IMR-90 (cell line): ENCODE measurements at regions not wholly inside any gene's neighbourhood (a gene's known extent, or its start where the extent isn't known, plus 50 kb on each side); places are given as distances from the start of the nearest gene placed in this dataset.

Source experiments
- ATAC-seq: fragments of 200-7000 bp; cut with Tn5 transposase; 2 replicates; pipeline ENCODE4 v1.9.1; 2020; ENCODE audit warnings: low read depth, mild to moderate bottlenecking, moderate library complexity
- BruUV-seq: library from RNA; stranded (reverse); fragments of 400-500 nt; replicated peaks from 2 replicates; lab custom pipeline; 2021; lab: Mats Ljungman, UMichigan
- CTCF ChIA-PET: fragments of 300-600 bp; formaldehyde crosslinking; extraction: SDS; loops from one replicate; lab custom pipeline; 2021; ENCODE audit warnings: antibody characterized with exemption; lab: Yijun Ruan, JAX
- POLR2A ChIA-PET: fragments of 300-600 bp; sonication (Branson Sonifier 250); formaldehyde crosslinking; loops from one replicate; lab custom pipeline; 2022; ENCODE audit warnings: antibody characterized with exemption; ENCODE audit not compliant: unreplicated experiment; lab: Charles Lee
- DNase-seq: peaks from one replicate; pipeline ENCODE4 v3.0.0; 2013
- H2AFZ ChIP-seq: replicated peaks from 2 replicates; pipeline ENCODE3; 2013; ENCODE audit warnings: low read length, mild to moderate bottlenecking; ENCODE audit not compliant: poor library complexity
- H2AK5ac ChIP-seq: 2 replicates; pipeline ENCODE4 v1.6.1; 2013; ENCODE audit warnings: low read depth, low read length, inconsistent platforms
- H2AK9ac ChIP-seq: replicated peaks from 2 replicates; pipeline ENCODE3; 2013; ENCODE audit warnings: mild to moderate bottlenecking, low read depth, low read length, moderate library complexity; ENCODE audit not compliant: poor library complexity
- H2BK120ac ChIP-seq: 2 replicates; pipeline ENCODE4 v1.6.1; 2013; ENCODE audit warnings: low read depth, low read length, inconsistent platforms
- H2BK15ac ChIP-seq: 3 replicates; pipeline ENCODE4 v1.6.1; 2013; ENCODE audit warnings: low read depth, low read length, inconsistent platforms
- H2BK20ac ChIP-seq: 2 replicates; pipeline ENCODE4 v1.6.1; 2013; ENCODE audit warnings: low read depth, mild to moderate bottlenecking, inconsistent platforms, low read length, moderate library complexity
- H2BK5ac ChIP-seq: 2 replicates; pipeline ENCODE4 v1.6.1; 2013; ENCODE audit warnings: mild to moderate bottlenecking, low read depth, low read length, inconsistent platforms; ENCODE audit not compliant: poor library complexity, severe bottlenecking
- H3K14ac ChIP-seq: replicated peaks from 2 replicates; pipeline ENCODE4 v1.6.1; 2013; ENCODE audit warnings: low read depth, low read length, inconsistent platforms
- H3K18ac ChIP-seq: 2 replicates; pipeline ENCODE4 v1.6.1; 2013; ENCODE audit warnings: low read depth, low read length, control low read depth
- H3K23ac ChIP-seq: 2 replicates; pipeline ENCODE4 v1.6.1; 2013; ENCODE audit warnings: low read depth, low read length, inconsistent platforms
- H3K27ac ChIP-seq: 2 replicates; pipeline ENCODE4 v1.5.1; 2013; ENCODE audit warnings: mild to moderate bottlenecking, control low read depth, low read length; ENCODE audit not compliant: insufficient read depth
- H3K27me3 ChIP-seq: 2 replicates; pipeline ENCODE4 v1.6.1; 2013; ENCODE audit warnings: low read length; ENCODE audit not compliant: control insufficient read depth, insufficient read depth
- H3K36me3 ChIP-seq: 2 replicates; pipeline ENCODE4 v1.6.1; 2013; ENCODE audit warnings: low read length, mixed read lengths; ENCODE audit not compliant: control insufficient read depth, insufficient read depth
- H3K4ac ChIP-seq: 2 replicates; pipeline ENCODE4 v1.6.1; 2013; ENCODE audit warnings: low read depth, low read length, inconsistent platforms
- H3K4me1 ChIP-seq: 2 replicates; pipeline ENCODE4 v1.6.1; 2013; ENCODE audit warnings: low read length, mixed read lengths; ENCODE audit not compliant: control insufficient read depth, insufficient read depth
- H3K4me2 ChIP-seq: 2 replicates; pipeline ENCODE4 v1.6.1; 2013; ENCODE audit warnings: low read depth, mild to moderate bottlenecking, control low read depth, low read length, moderate library complexity
- H3K4me3 ChIP-seq: 2 replicates; pipeline ENCODE4 v1.5.1; 2013; ENCODE audit warnings: low read depth, mild to moderate bottlenecking, control low read depth, low read length, moderate library complexity; ENCODE audit not compliant: insufficient read depth
- H3K56ac ChIP-seq: 2 replicates; pipeline ENCODE4 v1.6.1; 2013; ENCODE audit warnings: low read length, inconsistent platforms; ENCODE audit not compliant: insufficient read depth; ENCODE audit errors: extremely low read depth
- H3K79me1 ChIP-seq, 2 experiments: 2 replicates each; pipeline ENCODE4 v1.6.1; 2013; ENCODE audit warnings: low read length in 2 of 2, inconsistent platforms in 1 of 2, low read depth in 1 of 2
- H3K9ac ChIP-seq: 2 replicates; pipeline ENCODE4 v1.6.1; 2013; ENCODE audit warnings: low read depth, low read length, control low read depth
- H3K9me1 ChIP-seq: 2 replicates; pipeline ENCODE4 v1.6.1; 2013; ENCODE audit warnings: low read length, inconsistent platforms; ENCODE audit not compliant: insufficient read depth
- H3K9me3 ChIP-seq: 2 replicates; pipeline ENCODE4 v1.6.1; 2013; ENCODE audit warnings: low read length; ENCODE audit not compliant: control insufficient read depth, insufficient read depth
- H4K20me1 ChIP-seq: 2 replicates; pipeline ENCODE4 v1.6.1; 2013; ENCODE audit warnings: low read length, inconsistent platforms; ENCODE audit not compliant: insufficient read depth
- H4K5ac ChIP-seq: 2 replicates; pipeline ENCODE4 v1.6.1; 2013; ENCODE audit warnings: mild to moderate bottlenecking, low read depth, low read length, control low read depth
- H4K8ac ChIP-seq, 2 experiments: 2 replicates each; pipeline ENCODE4 v1.6.1; 2013; ENCODE audit warnings: low read depth in 2 of 2, low read length in 2 of 2, control low read depth in 1 of 2, inconsistent platforms in 1 of 2
- H4K91ac ChIP-seq: 2 replicates; pipeline ENCODE4 v1.6.1; 2013; ENCODE audit warnings: low read depth, low read length, inconsistent platforms; ENCODE audit not compliant: insufficient read depth
- MAFK ChIP-seq: IDR thresholded peaks from 2 replicates; pipeline ENCODE4 v1.6.1; 2012; ENCODE audit warnings: low read depth, low read length, improper control_type of control experiment
- MXI1 ChIP-seq: IDR thresholded peaks from 2 replicates; pipeline ENCODE4 v1.6.1; 2012; ENCODE audit warnings: low read depth, mild to moderate bottlenecking, low read length, moderate library complexity, borderline replicate concordance
- RFX5 ChIP-seq: IDR thresholded peaks from 2 replicates; pipeline ENCODE4 v1.8.0; 2012; ENCODE audit warnings: low read depth, mild to moderate bottlenecking, low read length, moderate library complexity
- SMC3 ChIP-seq: fragments of 150-350 bp; IDR thresholded peaks from 2 replicates; pipeline ENCODE4 v1.6.1; 2016; ENCODE audit warnings: low read depth, mild to moderate bottlenecking, antibody characterized with exemption, low read length, moderate library complexity
- WGBS, 2 experiments: methylation state at CpG; one replicate each; pipeline versions ENCODE4 v1.1.5 to v1.1.7; 2013; ENCODE audit warnings: missing lambda C conversion rate in 2 of 2; ENCODE audit not compliant: insufficient read length in 1 of 2; ENCODE audit errors: extremely low coverage in 2 of 2; 5-methylcytosine and 5-hydroxymethylcytosine counted together
- dilution Hi-C: fragments of 300-500 bp; cut with HindIII; formaldehyde crosslinking; loops from one replicate; pipeline ENCODE4 v1.14.3; 2018; ENCODE audit warnings: low sequenced_read_pairs; ENCODE audit not compliant: unreplicated experiment
- in situ Hi-C: fragments of 300-500 bp; cut with MboI; formaldehyde crosslinking; loops from 3 replicates; pipeline ENCODE4 v1.14.3; 2019; ENCODE audit warnings: low sequenced_read_pairs, inconsistent platforms, mixed read lengths
- intact Hi-C: fragments of 100-400 bp; cut with micrococcal nuclease; formaldehyde crosslinking; loops from 2 replicates; pipeline ENCODE4 v1.10.0; 2022

- H4K8ac ChIP-seq, result no peak overlapping the region
- no peaks in the 10 kb centered on the region for H3K9me1 ChIP-seq
- intact Hi-C loops (no loop called here), dilution Hi-C loops (no loop called here), in situ Hi-C loops (no loop called here)
- H3K4me2 ChIP-seq, result no peak overlapping the region
- POLR2A ChIA-PET, result no interaction called here
- H2BK20ac ChIP-seq, result no peak overlapping the region
- no peak overlapping the region for H2BK5ac ChIP-seq
- DNase-seq, result no peak
- CTCF ChIA-PET, result no interaction called here
- H3K4me1 ChIP-seq, result no peaks in the 10 kb centered on the region
- no peaks in the 10 kb centered on the region for H3K36me3 ChIP-seq
- no peak overlapping the region for H2AK9ac ChIP-seq
- no peak overlapping the region for H3K56ac ChIP-seq
- H2AFZ ChIP-seq, result no peak overlapping the region
- no peak overlapping the region for H4K91ac ChIP-seq
- no peak overlapping the region for H3K23ac ChIP-seq
- ATAC-seq, result no peak
- no peaks in the 10 kb centered on the region for H3K79me1 ChIP-seq
- H3K18ac ChIP-seq, result no peak overlapping the region
- WGBS, 2 experiments, result no CpG with 5 or more reads among the region's 2 CpGs
- no peak overlapping the region for H4K5ac ChIP-seq
- H3K4ac ChIP-seq, result no peak overlapping the region
- BruUV-seq, result no TSS peak
- no peak overlapping the region for H3K9ac ChIP-seq
- TF ChIP-seq MXI1 (no peak), RFX5 (no peak), SMC3 (no peak), MAFK (no peak)
- peaks cover 88% of the 10 kb centered on the region for H3K27me3 ChIP-seq
- no peak overlapping the region for H3K14ac ChIP-seq
- no peak overlapping the region for H3K4me3 ChIP-seq
- H2BK15ac ChIP-seq, result no peak overlapping the region
- no peaks in the 10 kb centered on the region for H4K20me1 ChIP-seq
- H2BK120ac ChIP-seq, result no peak overlapping the region
- H3K27ac ChIP-seq, result no peak overlapping the region
- H3K9me3 ChIP-seq, result no peaks in the 10 kb centered on the region
- no peak overlapping the region for H2AK5ac ChIP-seq
Observed at GRCh38 chr15:89395031-89395430, 60.4 kb upstream of the POLG start.
